Naive B cell (primary cell): ENCODE measurements at regions not wholly inside any gene's neighbourhood (a gene's known extent, or its start where the extent isn't known, plus 50 kb on each side); places are given as distances from the start of the nearest gene placed in this dataset.
"Not testable (repeated sequence)": the region's sequence is repeated elsewhere in the genome, so short reads cannot be mapped to it uniquely, and the experiment has no call there.

Experiments
- ATAC-seq, 2 donors: fragments of 150-1000 bp; cut with Tn5 transposase; 2 replicates each; pipeline ENCODE4 v1.10.0; 2021; ENCODE audit warnings: low read depth in 2 of 2, mild to moderate bottlenecking in 2 of 2, moderate library complexity in 2 of 2
- DNase-seq: peaks from one replicate; pipeline ENCODE4 v3.0.0; 2022
- H3K27ac Mint-ChIP-seq, 6 donors: one replicate each; pipeline ENCODE4 v1.8.0; 2020 to 2022; ENCODE audit warnings: mild to moderate bottlenecking in 6 of 6, mixed read lengths in 6 of 6, moderate library complexity in 5 of 6, inconsistent platforms in 2 of 6
- H3K27me3 Mint-ChIP-seq, 3 donors: one replicate each; pipeline ENCODE4 v1.8.0; 2021 to 2022; ENCODE audit warnings: mixed read lengths in 3 of 3, mild to moderate bottlenecking in 1 of 3
- H3K36me3 Mint-ChIP-seq, 2 donors: one replicate each; pipeline ENCODE4 v1.8.0; 2020 to 2022; ENCODE audit warnings: mixed read lengths in 2 of 2, inconsistent platforms in 1 of 2, mild to moderate bottlenecking in 1 of 2
- H3K4me1 Mint-ChIP-seq, 3 donors: one replicate each; pipeline ENCODE4 v1.8.0; 2020 to 2022; ENCODE audit warnings: mixed read lengths in 3 of 3, inconsistent platforms in 1 of 3, mild to moderate bottlenecking in 1 of 3, moderate library complexity in 1 of 3
- H3K4me3 Mint-ChIP-seq, 8 donors: one replicate each; pipeline ENCODE4 v1.8.0; 2020 to 2022; ENCODE audit warnings: mild to moderate bottlenecking in 8 of 8, mixed read lengths in 8 of 8, moderate library complexity in 8 of 8, inconsistent platforms in 2 of 8
- H3K9me3 Mint-ChIP-seq, 7 donors: one replicate each; pipeline ENCODE4 v1.8.0; 2020 to 2022; ENCODE audit warnings: mixed read lengths in 7 of 7, mild to moderate bottlenecking in 5 of 7, inconsistent platforms in 2 of 7, moderate library complexity in 1 of 7

GRCh38 chr17:31677681-31678080 lies 181.4 kb downstream of the COPRS start:
- H3K36me3 Mint-ChIP-seq: no peaks in the 10 kb centered on the region
- no peak overlapping the region for H3K4me3 Mint-ChIP-seq
- no peak for ATAC-seq
- H3K27me3 Mint-ChIP-seq: peaks cover 35 to 52% (median 45%) of the 10 kb centered on the region in 3 donors
- no peaks in the 10 kb centered on the region for H3K9me3 Mint-ChIP-seq
- H3K27ac Mint-ChIP-seq: peak overlapping the region in 1 of 6 donors; percentile 91
- H3K4me1 Mint-ChIP-seq: peaks cover 4 to 6% (median 4%) of the 10 kb centered on the region in 3 donors
- no peak for DNase-seq

DNA sequence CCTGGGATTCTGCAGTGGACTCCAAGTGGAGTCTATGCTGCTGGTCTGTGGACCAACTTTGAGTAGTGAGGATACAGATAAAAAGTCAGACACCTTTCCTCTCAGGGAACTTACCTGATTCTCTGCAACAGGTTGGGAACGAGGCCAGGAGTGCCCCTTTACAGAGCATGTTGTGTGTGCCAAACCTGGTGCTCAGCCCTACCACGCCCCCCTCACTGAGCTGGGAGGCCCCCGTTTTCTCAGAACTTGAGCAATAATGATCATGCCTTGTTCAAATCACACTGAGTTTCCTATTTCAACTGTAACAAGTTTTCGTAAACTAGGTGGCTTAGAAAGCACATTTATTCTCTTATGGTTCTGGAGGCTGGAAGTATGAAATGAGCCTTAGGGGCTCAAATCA lies 182.0 kb downstream of the COPRS start:
- Mint-ChIP-seq H3K27ac (no peak overlapping the region), H3K4me1 (peaks cover 4 to 6% (median 4%) of the 10 kb centered on the region in 3 donors), H3K27me3 (peaks cover 37 to 55% (median 51%) of the 10 kb centered on the region in 3 donors), H3K36me3 (no peaks in the 10 kb centered on the region), H3K9me3 (no peaks in the 10 kb centered on the region), H3K4me3 (no peak overlapping the region)
- ATAC-seq (no peak), DNase-seq (no peak)

DNA sequence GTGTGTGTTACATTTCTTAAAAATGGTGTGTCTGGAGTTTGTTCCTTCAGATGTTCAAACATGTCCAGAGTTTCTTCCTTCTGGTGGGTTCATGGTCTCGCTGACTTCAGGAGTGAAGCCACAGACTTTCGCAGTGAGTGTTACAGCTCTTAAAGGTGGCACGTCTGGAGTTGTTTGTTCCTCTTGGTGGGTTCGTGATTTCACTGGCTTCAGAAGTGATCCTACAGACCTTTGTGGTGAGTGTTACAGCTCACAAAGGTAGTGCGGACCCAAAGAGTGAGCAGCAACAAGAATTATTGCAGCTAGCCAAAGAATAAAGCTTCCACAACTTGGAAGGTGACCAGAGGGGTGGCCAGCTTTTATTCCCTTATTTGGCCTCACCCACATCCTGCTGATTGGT lies 183.7 kb downstream of the COPRS start:
- H3K36me3 Mint-ChIP-seq, ATAC-seq, H3K27ac Mint-ChIP-seq, H3K4me3 Mint-ChIP-seq, DNase-seq, H3K9me3 Mint-ChIP-seq, H3K4me1 Mint-ChIP-seq: not testable (repeated sequence)
- peaks cover 38 to 68% (median 53%) of the 10 kb centered on the region in 3 donors for H3K27me3 Mint-ChIP-seq

GRCh38 chr17:31674717-31675349 lies 184.2 kb downstream of the COPRS start:
- Mint-ChIP-seq H3K9me3 (peaks cover 0 to 5% (median 0%) of the 10 kb centered on the region in 7 donors), H3K27me3 (peaks cover 33 to 63% (median 48%) of the 10 kb centered on the region in 3 donors), H3K36me3 (no peaks in the 10 kb centered on the region)

DNA sequence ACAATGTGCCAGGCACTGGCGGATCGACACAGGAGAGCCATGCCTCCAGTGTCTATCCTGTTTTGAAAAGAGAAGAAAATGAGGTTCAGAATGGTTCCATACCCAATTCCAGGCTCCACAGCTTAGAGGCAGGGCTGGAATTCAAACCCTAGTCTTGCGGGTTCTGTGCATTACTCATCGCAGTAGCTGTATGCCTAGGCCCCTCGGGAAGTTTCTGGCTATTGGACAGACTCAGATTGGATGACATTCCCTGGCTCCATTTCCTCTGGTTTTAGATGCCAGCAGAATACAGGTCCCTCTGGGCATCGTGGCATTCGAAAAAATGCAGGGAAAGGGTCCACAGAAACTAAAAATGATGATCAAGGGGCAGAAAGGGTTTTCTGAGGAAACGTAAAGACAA lies 184.7 kb downstream of the COPRS start:
- Mint-ChIP-seq H3K27me3 (peaks cover 32 to 59% (median 52%) of the 10 kb centered on the region in 3 donors), H3K4me3 (no peak overlapping the region), H3K4me1 (peaks cover 0 to 4% (median 0%) of the 10 kb centered on the region in 3 donors), H3K9me3 (peaks cover 0 to 7% (median 0%) of the 10 kb centered on the region in 7 donors), H3K36me3 (no peaks in the 10 kb centered on the region), H3K27ac (no peak overlapping the region)
- ATAC-seq (no peak), DNase-seq (no peak)

More at GRCh38 chr17:31674717-31675349, 184.2 kb downstream of the COPRS start:
- ATAC-seq: no peak
- no peak for DNase-seq
- no peak overlapping the region for H3K4me3 Mint-ChIP-seq
- peaks cover 0 to 4% (median 0%) of the 10 kb centered on the region in 3 donors for H3K4me1 Mint-ChIP-seq
- no peak overlapping the region for H3K27ac Mint-ChIP-seq

GRCh38 chr17:31673076-31673475 lies 186.0 kb downstream of the COPRS start:
- peaks cover 0 to 9% (median 0%) of the 10 kb centered on the region in 7 donors for H3K9me3 Mint-ChIP-seq
- H3K4me1 Mint-ChIP-seq: peaks cover 0 to 4% (median 0%) of the 10 kb centered on the region in 3 donors
- ATAC-seq: no peak
- peaks cover 38 to 60% (median 52%) of the 10 kb centered on the region in 3 donors for H3K27me3 Mint-ChIP-seq
- no peak for DNase-seq
- H3K36me3 Mint-ChIP-seq: no peaks in the 10 kb centered on the region
- H3K27ac Mint-ChIP-seq: no peak overlapping the region
- no peak overlapping the region for H3K4me3 Mint-ChIP-seq

DNA sequence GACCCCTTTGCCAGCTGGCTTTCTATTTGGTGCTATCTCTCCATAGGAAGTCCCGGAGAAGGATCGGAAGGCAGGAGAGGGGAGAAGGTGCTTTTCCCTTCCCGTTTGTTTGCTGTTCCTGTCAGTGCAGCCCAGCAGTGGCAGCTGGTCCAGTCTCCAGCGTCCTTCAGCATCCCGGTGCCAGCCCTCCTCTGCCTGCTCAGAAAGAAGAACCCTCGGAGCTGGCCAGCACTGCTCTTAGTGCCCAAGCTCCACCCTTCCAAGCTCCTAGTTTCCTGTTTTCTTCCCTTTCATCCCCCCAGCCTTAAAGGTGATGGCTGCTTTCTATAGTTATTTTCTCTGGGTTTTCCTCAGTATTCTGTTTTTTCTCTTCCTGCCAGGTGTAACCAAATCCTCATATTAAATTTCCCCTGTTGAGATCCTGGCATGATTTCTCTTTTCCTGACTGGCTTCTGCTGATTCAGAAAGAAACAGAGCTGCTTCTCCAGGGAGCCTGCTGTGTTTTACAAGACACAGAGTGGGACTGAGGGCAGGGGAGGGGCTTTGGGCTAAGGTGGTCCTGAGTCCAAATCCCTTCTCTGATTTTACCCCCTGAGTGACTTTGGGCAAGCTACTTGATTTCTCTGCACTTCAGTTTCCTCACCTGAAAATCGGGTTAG lies 186.8 kb downstream of the COPRS start:
- DNase-seq (no peak), ATAC-seq (no peak)
- Mint-ChIP-seq H3K4me3 (no peak overlapping the region), H3K4me1 (peaks cover 0 to 4% (median 0%) of the 10 kb centered on the region in 3 donors), H3K27ac (no peak overlapping the region), H3K9me3 (peaks cover 0 to 10% (median 0%) of the 10 kb centered on the region in 7 donors), H3K36me3 (no peaks in the 10 kb centered on the region), H3K27me3 (peaks cover 36 to 61% (median 45%) of the 10 kb centered on the region in 3 donors)

DNA sequence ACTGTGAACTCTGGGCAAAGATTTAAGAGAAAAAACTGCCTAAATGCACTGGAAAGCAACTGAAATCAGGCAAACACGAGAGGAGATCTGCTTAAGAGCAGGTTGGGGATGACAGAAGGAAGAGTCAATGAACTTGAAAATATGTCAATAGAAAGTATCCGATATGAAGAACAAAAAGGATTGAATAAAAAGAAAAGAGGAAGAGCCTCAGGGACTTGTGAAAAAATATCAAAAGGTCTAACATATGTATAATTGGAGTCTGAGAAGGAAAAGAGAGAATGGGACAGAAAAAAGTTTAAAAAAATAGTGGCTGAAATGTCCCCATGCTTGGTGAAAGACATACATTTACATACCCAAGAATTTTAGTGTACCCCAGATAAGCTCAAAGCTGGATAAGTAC lies 195.5 kb downstream of the COPRS start:
- H3K27me3 Mint-ChIP-seq: peaks cover 22 to 39% (median 27%) of the 10 kb centered on the region in 3 donors
- H3K9me3 Mint-ChIP-seq: peaks cover 13 to 49% (median 27%) of the 10 kb centered on the region in 7 donors
- ATAC-seq: no peak
- DNase-seq: no peak
- H3K4me3 Mint-ChIP-seq: no peak overlapping the region
- peaks cover 11 to 17% of the 10 kb centered on the region in 2 donors for H3K36me3 Mint-ChIP-seq
- H3K27ac Mint-ChIP-seq: no peak overlapping the region
- H3K4me1 Mint-ChIP-seq: no peaks in the 10 kb centered on the region

GRCh38 chr17:31660684-31661083 lies 198.4 kb downstream of the COPRS start:
- no peak for ATAC-seq
- DNase-seq: no peak
- Mint-ChIP-seq H3K27me3 (peaks cover 15 to 30% (median 30%) of the 10 kb centered on the region in 3 donors), H3K27ac (no peak overlapping the region), H3K9me3 (peaks cover 13 to 38% (median 27%) of the 10 kb centered on the region in 7 donors), H3K36me3 (peaks cover 11 to 17% of the 10 kb centered on the region in 2 donors), H3K4me1 (no peaks in the 10 kb centered on the region), H3K4me3 (no peak overlapping the region)

DNA sequence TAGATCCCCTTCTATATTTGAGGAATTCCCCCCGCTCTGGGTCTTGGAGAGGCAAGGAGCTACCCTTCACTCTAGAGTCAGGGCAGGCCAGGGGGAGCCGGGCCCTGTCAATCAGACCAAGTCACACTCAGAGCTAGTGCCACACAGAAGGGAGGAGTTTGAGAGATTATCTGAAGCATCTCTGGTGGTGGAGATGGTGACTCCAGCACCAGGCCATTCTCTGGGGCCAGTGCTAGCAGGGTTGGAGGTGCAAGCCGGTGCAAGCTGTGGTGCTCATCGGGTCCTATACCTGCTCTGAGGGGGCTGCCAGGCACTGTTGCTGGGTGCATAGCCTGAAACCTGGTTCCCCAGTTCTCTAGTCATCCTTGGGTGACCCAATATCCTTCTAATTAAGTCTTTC lies 201.2 kb downstream of the COPRS start:
- Mint-ChIP-seq H3K27ac (no peak overlapping the region), H3K9me3 (peaks cover 3 to 11% (median 5%) of the 10 kb centered on the region in 7 donors), H3K4me1 (no peaks in the 10 kb centered on the region), H3K27me3 (peaks cover 16 to 28% (median 28%) of the 10 kb centered on the region in 3 donors), H3K4me3 (no peak overlapping the region), H3K36me3 (peaks cover 3 to 7% of the 10 kb centered on the region in 2 donors)
- ATAC-seq: no peak
- no peak for DNase-seq

DNA sequence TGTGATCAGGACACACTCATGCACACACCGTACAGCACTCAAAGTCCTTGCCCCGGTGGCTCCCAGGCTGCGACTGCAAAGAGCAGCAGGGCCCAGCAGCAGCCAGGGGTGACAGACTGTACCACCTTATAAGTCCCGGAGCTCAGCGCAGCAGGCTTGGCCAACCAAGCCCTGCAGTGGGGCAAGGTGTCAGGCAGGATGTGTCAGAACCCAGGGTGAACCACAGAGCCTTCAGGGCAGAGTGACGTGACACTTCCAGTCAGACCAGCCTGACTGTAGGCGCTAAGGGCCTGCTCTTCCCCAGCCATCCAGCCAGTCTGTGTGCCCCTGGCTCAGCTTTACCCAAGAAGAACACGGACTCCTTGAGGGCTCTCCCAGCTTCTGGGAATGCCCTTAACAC lies 204.1 kb downstream of the COPRS start:
- Mint-ChIP-seq H3K4me3 (no peak overlapping the region), H3K36me3 (no peaks in the 10 kb centered on the region), H3K27me3 (peaks cover 22 to 26% (median 22%) of the 10 kb centered on the region in 3 donors), H3K27ac (no peak overlapping the region), H3K4me1 (no peaks in the 10 kb centered on the region), H3K9me3 (no peaks in the 10 kb centered on the region)
- ATAC-seq: peak; percentile 47 to 71
- no peak for DNase-seq

GRCh38 chr17:31653691-31654090 lies 205.4 kb downstream of the COPRS start:
- Mint-ChIP-seq H3K4me1 (no peaks in the 10 kb centered on the region), H3K27ac (peak overlapping the region in 2 of 6 donors; percentile 23 to 70), H3K9me3 (no peaks in the 10 kb centered on the region), H3K27me3 (peaks cover 14 to 18% (median 18%) of the 10 kb centered on the region in 3 donors), H3K4me3 (no peak overlapping the region), H3K36me3 (no peaks in the 10 kb centered on the region)
- DNase-seq (no peak), ATAC-seq (no peak)

DNA sequence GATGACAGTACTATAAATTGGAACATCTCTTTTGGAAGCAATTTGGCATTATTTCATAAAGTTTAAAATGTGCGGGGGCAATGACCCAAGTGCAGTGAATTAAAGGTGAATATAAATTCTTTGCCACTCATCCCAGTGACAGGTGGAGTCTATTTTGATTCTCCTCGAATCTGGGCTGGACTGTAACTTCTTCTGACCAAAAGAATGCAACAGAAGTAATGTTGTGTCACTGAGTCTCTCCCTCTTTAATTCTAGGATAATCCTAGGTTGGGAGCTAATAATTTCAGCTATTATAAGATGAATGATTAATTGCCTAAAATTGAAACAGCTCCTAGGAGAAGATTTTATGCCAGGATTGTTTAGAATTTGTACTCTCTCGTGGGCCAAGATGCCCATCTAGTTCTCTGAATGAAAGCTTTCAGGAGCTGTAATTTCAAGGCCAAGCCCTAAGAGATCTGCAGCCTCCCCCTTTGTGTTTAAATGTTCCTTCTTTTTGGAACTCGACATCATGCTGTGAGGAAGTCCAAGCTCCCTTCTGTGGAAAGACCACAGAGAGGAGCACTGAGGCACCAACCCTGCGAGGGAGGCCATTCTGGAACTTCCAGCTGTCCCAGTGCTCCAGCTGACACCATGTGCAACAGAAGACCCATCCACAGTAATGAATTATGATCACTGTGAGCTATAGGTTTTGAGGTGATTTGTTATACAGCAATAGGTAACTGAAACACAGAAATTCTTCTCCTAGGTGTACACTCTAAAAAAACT lies 208.1 kb downstream of the COPRS start:
- H3K4me3 Mint-ChIP-seq: no peak overlapping the region
- no peak for DNase-seq
- ATAC-seq: no peak
- no peak overlapping the region for H3K27ac Mint-ChIP-seq
- H3K27me3 Mint-ChIP-seq: peaks cover 6 to 13% (median 10%) of the 10 kb centered on the region in 3 donors
- H3K9me3 Mint-ChIP-seq: peaks cover 0 to 8% (median 3%) of the 10 kb centered on the region in 7 donors
- peaks cover 0 to under 1% of the 10 kb centered on the region in 2 donors for H3K36me3 Mint-ChIP-seq
- peaks cover 0 to 4% (median 0%) of the 10 kb centered on the region in 3 donors for H3K4me1 Mint-ChIP-seq
